K562 (cell line): ENCODE measurements at regions not wholly inside any gene's neighbourhood (a gene's known extent, or its start where the extent isn't known, plus 50 kb on each side); places are given as distances from the start of the nearest gene placed in this dataset.

Experiments used
- BACH1 ChIP-seq: fragments of 200-800 bp; sonication (Bioruptor generic); IDR thresholded peaks from 2 replicates; pipeline ENCODE4 v1.6.1; 2016; ENCODE audit warnings: missing genetic modification characterization, missing compliant biosample characterization
- CBFA2T2 ChIP-seq: fragments of 450-650 bp; conservative IDR thresholded peaks from 2 replicates; pipeline ENCODE4 v1.6.1; 2017; ENCODE audit warnings: mild to moderate bottlenecking
- CBX3 ChIP-seq, 2 experiments: IDR thresholded peaks; 1 replicate in 1 of 2; 2 replicates in 1 of 2; pipeline ENCODE4 v1.6.1; 2012; ENCODE audit warnings: inconsistent platforms in 2 of 2, low read length in 2 of 2, borderline replicate concordance in 1 of 2, control low read depth in 1 of 2
- CXXC5 ChIP-seq: fragments of 250-450 bp; sonication (Bioruptor Pico); IDR thresholded peaks from 2 replicates; pipeline ENCODE4 v1.8.0; 2022; ENCODE audit warnings: inconsistent platforms, mild to moderate bottlenecking, moderate library complexity
- GTF2A2 ChIP-seq: IDR thresholded peaks from 2 replicates; pipeline ENCODE4 v1.6.1; 2016; ENCODE audit warnings: mild to moderate bottlenecking, missing genetic modification characterization, missing compliant biosample characterization
- HNRNPUL1 ChIP-seq: fragments of 200-400 bp; formaldehyde crosslinking; IDR thresholded peaks from 2 replicates; pipeline ENCODE4 v1.6.1; 2017; ENCODE audit warnings: low read length
- ILF3 ChIP-seq: fragments of 450-650 bp; IDR thresholded peaks from 2 replicates; pipeline ENCODE4 v1.6.1; 2018; ENCODE audit warnings: antibody characterized with exemption, mild to moderate bottlenecking, moderate library complexity, borderline replicate concordance
- KLF13 ChIP-seq: fragments of 450-650 bp; IDR thresholded peaks from 2 replicates; pipeline ENCODE4 v1.6.1; 2016; ENCODE audit warnings: missing genetic modification characterization, low read depth, mild to moderate bottlenecking, missing compliant biosample characterization, moderate library complexity, borderline replicate concordance
- MYC ChIP-seq, 2 experiments: fragments of 250-450 bp in 1 of 2; sonication (Bioruptor Pico) in 1 of 2; IDR thresholded peaks; 2 replicates each; pipeline versions ENCODE4 v1.5.1 to v1.6.1; 2012 to 2021; ENCODE audit warnings: low read depth in 2 of 2, borderline replicate concordance in 1 of 2, improper control_type of control experiment in 1 of 2, low read length in 1 of 2, mild to moderate bottlenecking in 1 of 2, moderate library complexity in 1 of 2
- PHF8 ChIP-seq: fragments of 200-600 bp; sonication (generic); IDR thresholded peaks from 2 replicates; pipeline ENCODE4 v1.6.1; 2012; ENCODE audit warnings: mixed run types, mild to moderate bottlenecking, inconsistent platforms, low read length, moderate library complexity, borderline replicate concordance
- POLR2B ChIP-seq: fragments of 450-650 bp; IDR thresholded peaks from 2 replicates; pipeline ENCODE4 v1.6.1; 2018; ENCODE audit warnings: low read depth; ENCODE audit not compliant: partially characterized antibody
- RBBP5 ChIP-seq: fragments of 200-600 bp; sonication (generic); IDR thresholded peaks from 2 replicates; pipeline ENCODE4 v1.6.1; 2012; ENCODE audit warnings: borderline replicate concordance, mild to moderate bottlenecking, low read length, control low read depth, inconsistent platforms; ENCODE audit not compliant: insufficient read depth, poor library complexity, severe bottlenecking
- SMAD2 ChIP-seq: fragments of 150-350 bp; IDR thresholded peaks from 2 replicates; pipeline ENCODE4 v1.6.1; 2014; ENCODE audit warnings: low read depth, mild to moderate bottlenecking, low read length
- TAF7 ChIP-seq: fragments of 450-650 bp; IDR thresholded peaks from 2 replicates; pipeline ENCODE4 v1.6.1; 2016; ENCODE audit warnings: missing genetic modification characterization, missing compliant biosample characterization
- TGIF2 ChIP-seq: sonication (generic); formaldehyde crosslinking; IDR thresholded peaks from 2 replicates; pipeline ENCODE4 v1.8.1; 2022; ENCODE audit warnings: mild to moderate bottlenecking, missing genetic modification reagents, moderate library complexity
- ZFP36 ChIP-seq: fragments of 150-350 bp; IDR thresholded peaks from 2 replicates; pipeline ENCODE4 v1.6.1; 2018; ENCODE audit warnings: low read length, low read depth; ENCODE audit not compliant: partially characterized antibody
- ZNF408 ChIP-seq: fragments of 250-450 bp; sonication (Bioruptor Pico); IDR thresholded peaks from 2 replicates; pipeline ENCODE4 v1.4.0; 2020; ENCODE audit warnings: low read depth, mild to moderate bottlenecking, moderate library complexity
- ZZZ3 ChIP-seq: fragments of 450-650 bp; IDR thresholded peaks from 2 replicates; pipeline ENCODE4 v1.6.1; 2016; ENCODE audit warnings: antibody characterized with exemption, mild to moderate bottlenecking, moderate library complexity
- TF ChIP-seq, protein P1 (sequence below): fragments of 450-650 bp; formaldehyde crosslinking; IDR thresholded peaks from 2 replicates; pipeline ENCODE4 v1.4.0; 2022; ENCODE audit warnings: mild to moderate bottlenecking, moderate library complexity
- TF ChIP-seq, protein P2 (sequence below), 2 experiments: fragments of 250-450 bp in 1 of 2; fragments of 450-650 bp in 1 of 2; sonication (Bioruptor Pico) in 1 of 2; IDR thresholded peaks; 2 replicates each; pipeline versions ENCODE4 v1.6.1 to v1.8.0; 2016 to 2021; ENCODE audit warnings: mild to moderate bottlenecking in 2 of 2, moderate library complexity in 2 of 2, missing compliant biosample characterization in 1 of 2, missing genetic modification characterization in 1 of 2
- TF ChIP-seq, protein P3 (sequence below): sonication (generic); formaldehyde crosslinking; IDR thresholded peaks from 2 replicates; pipeline ENCODE4 v1.8.0; 2022; ENCODE audit warnings: missing genetic modification reagents, mild to moderate bottlenecking, borderline replicate concordance
- TF ChIP-seq, protein P4 (sequence below): sonication (generic); IDR thresholded peaks from 2 replicates; pipeline ENCODE4 v1.6.1; 2016
- TF ChIP-seq, protein P5 (sequence below): fragments of 250-450 bp; sonication (Bioruptor Pico); IDR thresholded peaks from 2 replicates; pipeline ENCODE4 v1.4.0; 2020; ENCODE audit warnings: mild to moderate bottlenecking, moderate library complexity

DNA sequence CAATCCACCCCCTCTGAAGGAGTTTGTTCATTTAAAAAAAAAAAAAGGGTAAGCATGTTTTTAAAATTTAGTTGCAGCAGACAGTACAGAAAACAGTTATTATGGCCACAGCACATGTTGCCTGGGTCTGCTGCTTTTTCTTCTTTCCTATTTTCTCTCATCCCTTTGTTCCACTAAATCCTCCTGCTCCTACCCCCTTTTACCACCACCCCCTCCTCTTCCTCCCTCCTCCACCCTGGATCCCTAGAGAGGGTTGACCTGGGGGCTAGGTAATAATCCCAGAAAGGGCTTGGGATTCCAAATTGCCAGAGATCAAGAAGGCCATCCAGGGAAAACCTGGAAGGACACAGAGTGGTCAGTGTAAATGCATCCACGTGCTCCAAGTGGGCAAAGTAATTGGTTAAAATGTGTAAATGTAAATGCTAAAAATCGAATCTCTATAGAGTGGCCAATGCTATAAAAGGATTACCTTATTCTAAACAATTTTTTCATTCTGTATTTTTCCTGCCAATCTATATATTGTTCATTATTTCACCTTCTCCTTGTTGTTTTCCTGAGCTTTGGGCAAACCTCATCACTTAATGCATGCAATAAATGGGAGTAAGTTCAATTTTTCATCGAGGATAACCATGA lies 89.0 kb upstream of the PIK3CG start (continued):
- TF ChIP-seq ZFP36 (no peak), RBBP5 (no peak), TAF7 (tag) (no peak), CXXC5 (no peak), PHF8 (no peak), SMAD2 (no peak), BACH1 (tag) (no peak), TGIF2 (CRISPR knock-in tag) (0 out of 2 replicates have a peak, but pooled peaks have one; percentile 80), ZZZ3 (no peak), CBFA2T2 (no peak), POLR2B (no peak), CBX3 (IDR thresholded peaks at IDR 0.05; ENCODE audit: borderline replicate concordance in 1 of 2, low read length in 2 of 2) (no peak; a peak in 2 of 3 replicates), ILF3 (0 out of 2 replicates have a peak, but pooled peaks have one; percentile 30), ZNF408 (no peak), HNRNPUL1 (no peak), GTF2A2 (tag) (no peak), KLF13 (tag) (no peak), MYC (IDR thresholded peaks at IDR 0.05; ENCODE audit: low read depth, low read length) (peak; percentile 31; the same call in 1 of the 2 replicates), MYC (CRISPR knock-in tag; IDR thresholded peaks at IDR 0.05; ENCODE audit: borderline replicate concordance, low read depth) (no peak)
- TF ChIP-seq, protein P1, sequence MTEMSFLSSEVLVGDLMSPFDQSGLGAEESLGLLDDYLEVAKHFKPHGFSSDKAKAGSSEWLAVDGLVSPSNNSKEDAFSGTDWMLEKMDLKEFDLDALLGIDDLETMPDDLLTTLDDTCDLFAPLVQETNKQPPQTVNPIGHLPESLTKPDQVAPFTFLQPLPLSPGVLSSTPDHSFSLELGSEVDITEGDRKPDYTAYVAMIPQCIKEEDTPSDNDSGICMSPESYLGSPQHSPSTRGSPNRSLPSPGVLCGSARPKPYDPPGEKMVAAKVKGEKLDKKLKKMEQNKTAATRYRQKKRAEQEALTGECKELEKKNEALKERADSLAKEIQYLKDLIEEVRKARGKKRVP (CRISPR knock-in tag) = no peak
- TF ChIP-seq, protein P2, sequence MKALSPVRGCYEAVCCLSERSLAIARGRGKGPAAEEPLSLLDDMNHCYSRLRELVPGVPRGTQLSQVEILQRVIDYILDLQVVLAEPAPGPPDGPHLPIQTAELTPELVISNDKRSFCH (CRISPR knock-in tag; IDR thresholded peaks at IDR 0.05) = 0 out of 2 replicates have a peak, but pooled peaks have one; percentile 39
- TF ChIP-seq, protein P2 (tag; IDR thresholded peaks at IDR 0.05) = no peak
- TF ChIP-seq, protein P3, sequence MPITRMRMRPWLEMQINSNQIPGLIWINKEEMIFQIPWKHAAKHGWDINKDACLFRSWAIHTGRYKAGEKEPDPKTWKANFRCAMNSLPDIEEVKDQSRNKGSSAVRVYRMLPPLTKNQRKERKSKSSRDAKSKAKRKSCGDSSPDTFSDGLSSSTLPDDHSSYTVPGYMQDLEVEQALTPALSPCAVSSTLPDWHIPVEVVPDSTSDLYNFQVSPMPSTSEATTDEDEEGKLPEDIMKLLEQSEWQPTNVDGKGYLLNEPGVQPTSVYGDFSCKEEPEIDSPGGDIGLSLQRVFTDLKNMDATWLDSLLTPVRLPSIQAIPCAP (CRISPR knock-in tag) = no peak
- TF ChIP-seq, protein P4, sequence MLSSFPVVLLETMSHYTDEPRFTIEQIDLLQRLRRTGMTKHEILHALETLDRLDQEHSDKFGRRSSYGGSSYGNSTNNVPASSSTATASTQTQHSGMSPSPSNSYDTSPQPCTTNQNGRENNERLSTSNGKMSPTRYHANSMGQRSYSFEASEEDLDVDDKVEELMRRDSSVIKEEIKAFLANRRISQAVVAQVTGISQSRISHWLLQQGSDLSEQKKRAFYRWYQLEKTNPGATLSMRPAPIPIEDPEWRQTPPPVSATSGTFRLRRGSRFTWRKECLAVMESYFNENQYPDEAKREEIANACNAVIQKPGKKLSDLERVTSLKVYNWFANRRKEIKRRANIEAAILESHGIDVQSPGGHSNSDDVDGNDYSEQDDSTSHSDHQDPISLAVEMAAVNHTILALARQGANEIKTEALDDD = no peak
- TF ChIP-seq, protein P5, sequence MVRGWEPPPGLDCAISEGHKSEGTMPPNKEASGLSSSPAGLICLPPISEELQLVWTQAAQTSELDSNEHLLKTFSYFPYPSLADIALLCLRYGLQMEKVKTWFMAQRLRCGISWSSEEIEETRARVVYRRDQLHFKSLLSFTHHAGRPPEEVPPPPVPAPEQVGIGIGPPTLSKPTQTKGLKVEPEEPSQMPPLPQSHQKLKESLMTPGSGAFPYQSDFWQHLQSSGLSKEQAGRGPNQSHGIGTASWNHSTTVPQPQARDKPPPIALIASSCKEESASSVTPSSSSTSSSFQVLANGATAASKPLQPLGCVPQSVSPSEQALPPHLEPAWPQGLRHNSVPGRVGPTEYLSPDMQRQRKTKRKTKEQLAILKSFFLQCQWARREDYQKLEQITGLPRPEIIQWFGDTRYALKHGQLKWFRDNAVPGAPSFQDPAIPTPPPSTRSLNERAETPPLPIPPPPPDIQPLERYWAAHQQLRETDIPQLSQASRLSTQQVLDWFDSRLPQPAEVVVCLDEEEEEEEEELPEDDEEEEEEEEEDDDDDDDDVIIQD (CRISPR knock-in tag) = no peak
